ENCODE measurements at regions not wholly inside any gene's neighbourhood (a gene's known extent, or its start where the extent isn't known, plus 50 kb on each side); places are given as distances from the start of the nearest gene placed in this dataset.

GRCh38 chr3:193998123-193998448, 137.9 kb upstream of the HES1 start:
- no peak for DNase-seq (ENCODE audit: low spot score in 2 of 2)
- no peak overlapping the region for H3K4me3 ChIP-seq
- peaks cover 0 to 27% (median 5%) of the 10 kb centered on the region in 4 donors for H3K4me1 ChIP-seq
- H3K9me3 ChIP-seq: no peaks in the 10 kb centered on the region
- H3K27ac ChIP-seq: no peak overlapping the region
- H3K36me3 ChIP-seq: no peaks in the 10 kb centered on the region
- H3K27me3 ChIP-seq: no peaks in the 10 kb centered on the region
- 69 to 73% methylated on average over 1 of the region's 1 CpG for WGBS, 2 donors
- TF ChIP-seq EP300 (IDR thresholded peaks at IDR 0.05) (no peak), CTCF (IDR thresholded peaks at IDR 0.05) (no peak), POLR2A (IDR thresholded peaks at IDR 0.05) (no peak)

- no peaks in the 10 kb centered on the region for H3K36me3 ChIP-seq
- H3K4me3 ChIP-seq: no peak overlapping the region
- H3K27ac ChIP-seq: no peak overlapping the region
- DNase-seq (ENCODE audit: low spot score in 2 of 2): no peak
- H3K4me1 ChIP-seq: peaks cover 0 to 32% (median 8%) of the 10 kb centered on the region in 4 donors
- H3K9me3 ChIP-seq: no peaks in the 10 kb centered on the region
- 83 to 89% methylated on average over 12 of the region's 12 CpGs for WGBS, 2 donors
- H3K27me3 ChIP-seq: no peaks in the 10 kb centered on the region
- TF ChIP-seq EP300 (IDR thresholded peaks at IDR 0.05) (no peak), POLR2A (IDR thresholded peaks at IDR 0.05) (no peak)
These were observed 137.2 kb upstream of the HES1 start for GRCh38 chr3:193998628-193999195.

- 92 to 100% methylated on average over 4 of the region's 4 CpGs for WGBS, 2 donors
- TF ChIP-seq CTCF (IDR thresholded peaks at IDR 0.05) (no peak), EP300 (IDR thresholded peaks at IDR 0.05) (no peak), POLR2A (IDR thresholded peaks at IDR 0.05) (no peak)
- H3K27ac ChIP-seq: no peak overlapping the region
- H3K4me3 ChIP-seq: no peak overlapping the region
- DNase-seq (ENCODE audit: low spot score in 2 of 2): no peak
- H3K9me3 ChIP-seq: no peaks in the 10 kb centered on the region
- H3K4me1 ChIP-seq: peaks cover 4 to 46% (median 20%) of the 10 kb centered on the region in 4 donors
- H3K36me3 ChIP-seq: no peaks in the 10 kb centered on the region
- no peaks in the 10 kb centered on the region for H3K27me3 ChIP-seq
These were observed 135.8 kb upstream of the HES1 start for GRCh38 chr3:194000100-194000499.

- Histone ChIP-seq H3K27ac (no peak overlapping the region), H3K4me3 (no peak overlapping the region), H3K4me1 (peaks cover 4 to 52% (median 20%) of the 10 kb centered on the region in 4 donors), H3K27me3 (no peaks in the 10 kb centered on the region), H3K9me3 (no peaks in the 10 kb centered on the region), H3K36me3 (no peaks in the 10 kb centered on the region)
- TF ChIP-seq CTCF (IDR thresholded peaks at IDR 0.05) (no peak), EP300 (IDR thresholded peaks at IDR 0.05) (no peak), POLR2A (IDR thresholded peaks at IDR 0.05) (no peak)
- no peak for DNase-seq (ENCODE audit: low spot score in 2 of 2)
- 80 to 90% methylated on average over 4 of the region's 4 CpGs for WGBS, 2 donors
These were observed 135.2 kb upstream of the HES1 start for GRCh38 chr3:194000712-194001111.

GRCh38 chr3:194001728-194002459, 134.1 kb upstream of the HES1 start:
- Histone ChIP-seq H3K4me3 (no peak overlapping the region), H3K9me3 (no peaks in the 10 kb centered on the region), H3K36me3 (no peaks in the 10 kb centered on the region), H3K27ac (peak overlapping the region in 1 of 4 donors; percentile 38), H3K27me3 (no peaks in the 10 kb centered on the region), H3K4me1 (peaks cover 4 to 60% (median 22%) of the 10 kb centered on the region in 4 donors)
- WGBS, 2 donors: 82 to 86% methylated on average over 20 of the region's 20 CpGs
- DNase-seq (ENCODE audit: low spot score in 2 of 2): no peak
- TF ChIP-seq EP300 (IDR thresholded peaks at IDR 0.05): no peak
- no peak for TF ChIP-seq CTCF (IDR thresholded peaks at IDR 0.05)
- no peak for TF ChIP-seq POLR2A (IDR thresholded peaks at IDR 0.05)
